ENCODE measurements at regions not wholly inside any gene's neighbourhood (a gene's known extent, or its start where the extent isn't known, plus 50 kb on each side); places are given as distances from the start of the nearest gene placed in this dataset.
"Not testable (repeated sequence)": the region's sequence is repeated elsewhere in the genome, so short reads cannot be mapped to it uniquely, and the experiment has no call there.

DNA sequence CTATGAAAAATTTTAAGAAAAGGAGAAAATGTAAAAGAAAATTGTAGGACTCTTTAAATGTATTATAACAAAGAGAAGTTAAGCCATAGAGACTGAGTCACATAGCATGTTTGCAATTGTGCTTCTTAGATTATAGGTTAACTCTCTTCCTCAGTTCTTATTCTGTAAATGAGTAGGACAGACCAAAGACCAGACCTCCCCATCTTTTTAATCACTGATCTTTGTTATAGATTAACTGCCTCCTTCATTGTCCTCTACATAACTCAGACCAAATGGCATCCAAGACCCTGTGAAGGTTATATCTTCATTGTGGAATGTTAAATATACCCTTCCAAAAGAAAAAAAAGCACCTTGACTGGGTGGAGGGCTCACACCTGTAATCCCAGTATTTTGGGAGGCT is 316.9 kb upstream of the LRRTM4 start:
- FAIRE-seq: no peak

DNA sequence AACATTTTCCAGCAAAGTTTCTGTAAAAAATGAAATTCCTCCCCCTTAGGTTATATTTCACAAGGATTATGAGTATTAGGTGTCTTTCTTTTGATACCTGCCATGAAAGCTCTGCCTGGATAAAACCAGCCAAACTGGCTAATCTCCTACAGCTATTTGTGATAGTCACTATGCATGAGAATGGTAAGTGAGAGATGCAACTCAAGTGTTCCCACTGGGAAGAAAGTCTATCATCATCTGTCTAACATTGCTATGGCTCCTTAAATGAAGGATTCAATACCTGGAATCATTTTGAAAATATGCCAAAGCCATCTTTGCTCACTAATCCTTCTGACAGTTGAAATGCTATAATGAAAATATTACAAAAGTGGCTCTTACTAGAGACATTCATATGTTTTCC is 339.9 kb upstream of the LRRTM4 start:
- no peak for FAIRE-seq

DNA sequence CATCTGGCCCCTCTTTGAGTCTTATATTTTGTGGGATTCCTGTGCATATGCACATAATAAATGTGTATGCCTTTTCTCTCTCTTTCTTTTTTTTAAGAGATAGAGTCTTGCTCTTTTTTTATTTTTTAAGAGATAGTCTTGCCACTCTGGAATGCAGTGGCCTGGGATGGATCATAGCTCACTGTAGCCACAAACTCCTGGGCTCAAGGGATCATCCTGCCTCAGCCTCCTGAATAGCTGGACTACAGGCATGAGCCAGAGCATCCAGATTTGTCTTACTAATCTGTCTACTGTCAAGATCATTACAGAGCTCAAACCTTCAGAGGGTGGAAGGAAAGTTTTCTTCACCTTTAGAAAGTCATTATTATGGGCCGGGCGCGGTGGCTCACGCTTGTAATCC is 342.2 kb upstream of the LRRTM4 start:
- FAIRE-seq: no peak

DNA sequence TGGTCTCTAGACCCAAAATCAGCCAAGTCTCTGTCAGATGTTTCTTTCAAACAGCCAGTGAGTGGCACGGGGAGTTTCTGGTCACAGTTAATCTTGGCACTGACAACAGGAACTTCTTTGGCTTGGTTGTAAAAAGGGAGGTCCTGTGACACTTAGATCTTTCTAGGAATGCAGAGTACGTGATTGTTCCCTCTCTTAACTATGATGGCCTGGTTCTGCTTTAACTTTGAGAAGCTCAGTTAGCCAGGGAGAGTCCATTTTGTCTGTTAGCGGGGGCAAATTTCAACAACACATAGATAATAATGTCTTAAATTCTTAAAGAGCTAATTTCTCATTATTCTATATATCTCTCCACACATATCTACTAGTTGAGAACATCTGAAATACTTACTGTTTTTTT is 344.5 kb upstream of the LRRTM4 start:
- FAIRE-seq: no peak

DNA sequence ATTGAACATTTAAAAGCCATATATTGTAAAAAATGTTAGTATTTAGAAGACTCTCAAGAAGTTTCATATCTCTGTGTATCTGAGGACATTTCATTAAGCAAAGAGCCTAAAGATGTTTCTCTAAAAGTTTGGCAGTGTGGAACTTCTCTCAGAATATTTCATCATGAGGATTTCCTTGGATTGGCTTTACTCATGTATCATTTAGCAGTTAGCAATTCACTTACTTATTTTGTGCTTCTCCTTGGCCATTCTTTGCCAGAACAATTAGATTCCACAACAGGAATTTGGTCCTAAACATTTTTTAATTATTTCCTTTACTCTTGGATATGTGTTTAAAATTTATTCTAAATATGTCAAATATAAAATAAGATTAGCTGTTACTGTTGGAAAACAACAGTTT is 345.0 kb upstream of the LRRTM4 start:
- FAIRE-seq: no peak

DNA sequence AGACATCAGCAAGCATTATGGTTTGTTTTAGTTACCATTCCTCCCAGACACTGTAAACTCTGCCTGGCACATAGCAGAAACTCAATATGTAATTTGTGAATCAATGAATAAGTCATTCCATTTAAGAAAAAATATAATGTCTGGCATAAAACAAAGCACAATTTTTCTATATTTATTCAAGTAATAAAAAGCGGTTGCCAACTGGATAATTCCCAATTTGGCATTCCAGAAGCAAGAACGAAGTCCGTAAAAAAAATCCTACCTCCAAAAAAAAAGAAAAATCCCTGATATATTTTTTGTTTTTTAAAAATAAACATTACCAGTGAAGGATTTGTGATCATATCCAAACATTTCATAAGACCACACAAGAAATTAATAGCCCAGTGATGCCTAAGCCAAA is 351.3 kb upstream of the LRRTM4 start:
- FAIRE-seq: no peak

DNA sequence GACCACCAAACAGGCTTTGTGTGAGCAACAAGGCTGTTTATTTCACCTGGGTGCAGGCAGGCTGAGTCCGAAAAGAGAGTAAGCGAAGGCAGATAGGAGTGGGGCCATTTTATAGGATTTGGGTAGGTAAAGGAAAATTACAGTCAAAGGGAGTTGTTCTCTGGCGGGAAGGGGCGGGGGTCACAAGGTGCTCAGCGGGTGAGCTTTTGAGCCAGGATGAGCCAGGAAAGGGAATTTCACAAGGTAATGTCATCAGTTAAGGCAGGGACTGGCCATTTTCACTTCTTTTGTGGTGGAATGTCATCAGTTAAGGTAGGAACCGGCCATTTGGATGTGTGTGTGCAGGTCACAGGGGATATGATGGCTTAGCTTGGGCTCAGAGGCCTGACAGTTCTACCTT is 378.0 kb upstream of the LRRTM4 start:
- FAIRE-seq: not testable (repeated sequence)

DNA sequence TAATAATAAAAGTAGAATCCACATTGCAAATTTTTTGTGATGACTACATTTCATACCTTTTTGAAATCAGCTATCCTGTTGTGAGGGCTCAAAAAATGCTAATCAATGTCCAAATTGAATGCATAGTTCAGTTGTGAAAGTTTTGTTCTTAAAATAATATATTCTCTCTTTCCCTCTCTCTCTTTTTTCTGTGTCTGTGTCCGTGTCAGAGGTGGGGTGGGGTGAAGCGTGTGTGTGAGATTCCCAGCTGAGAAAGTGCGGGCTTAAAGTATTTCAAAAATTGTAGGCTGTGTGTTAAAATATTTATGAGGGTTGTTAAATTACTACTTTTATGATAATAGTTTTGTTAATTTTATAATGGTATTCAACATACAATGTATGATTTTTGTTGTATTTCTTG is 388.0 kb upstream of the LRRTM4 start:
- FAIRE-seq: no peak

DNA sequence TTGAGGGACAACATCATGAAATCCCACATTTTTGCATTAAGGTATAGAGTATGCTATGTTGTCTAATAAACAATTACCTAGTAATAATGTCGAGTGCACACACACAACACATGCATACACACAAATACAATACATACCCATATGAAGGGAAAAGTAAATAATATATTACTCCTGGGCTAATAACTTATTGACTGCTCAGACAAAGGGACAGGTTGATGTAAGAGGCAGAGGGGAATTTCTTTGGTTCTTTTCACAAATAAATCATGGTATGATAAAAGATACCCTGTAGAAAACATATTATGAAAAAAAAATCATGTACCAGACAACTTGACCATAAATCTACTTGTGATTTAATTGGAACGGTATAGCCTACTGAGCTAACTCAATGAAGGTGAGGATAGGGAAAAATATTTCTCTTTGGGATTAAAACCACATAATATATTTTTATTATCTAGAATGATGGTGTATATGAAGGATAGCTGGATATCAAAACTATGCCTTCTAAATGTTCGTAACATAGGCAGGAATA is 398.7 kb upstream of the LRRTM4 start:
- no peak for FAIRE-seq

DNA sequence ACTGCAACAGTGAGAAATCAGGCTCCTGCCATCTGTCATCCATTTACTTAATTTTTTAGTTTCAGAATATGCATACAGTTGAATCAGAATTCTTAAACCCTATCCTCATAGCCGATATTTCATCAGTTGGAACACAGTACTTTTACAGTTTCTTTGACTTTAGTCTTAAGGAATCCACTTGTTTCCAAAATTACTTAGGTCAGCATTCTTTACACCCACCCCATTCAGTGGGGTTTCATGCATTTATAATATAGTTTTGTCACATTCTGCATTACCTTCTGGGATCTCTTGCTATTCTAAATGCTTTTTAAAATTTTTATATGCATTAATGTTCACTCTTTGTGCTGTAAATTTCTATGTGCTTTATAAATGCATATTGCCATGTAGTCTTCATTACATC is 400.4 kb upstream of the LRRTM4 start:
- FAIRE-seq: no peak

DNA sequence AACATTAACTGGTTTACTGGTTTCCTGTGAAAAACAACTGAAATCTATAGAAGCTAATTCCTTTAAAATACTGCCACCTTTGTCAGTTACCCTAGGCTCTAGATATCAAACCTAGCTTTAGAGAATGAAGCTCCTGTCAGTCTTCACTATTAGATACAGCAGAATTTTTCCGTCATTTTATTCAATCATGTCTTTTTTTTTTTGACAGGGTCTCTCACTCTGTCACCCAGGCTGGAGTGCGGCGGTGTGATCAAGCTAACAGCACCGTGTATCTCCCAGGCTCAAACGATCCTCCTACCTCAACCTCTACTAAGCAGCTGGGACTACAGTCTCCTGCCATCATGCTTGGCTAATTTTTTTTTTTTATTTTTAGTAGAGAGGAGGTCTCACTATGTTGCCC is 415.2 kb upstream of the LRRTM4 start:
- no peak for FAIRE-seq

DNA sequence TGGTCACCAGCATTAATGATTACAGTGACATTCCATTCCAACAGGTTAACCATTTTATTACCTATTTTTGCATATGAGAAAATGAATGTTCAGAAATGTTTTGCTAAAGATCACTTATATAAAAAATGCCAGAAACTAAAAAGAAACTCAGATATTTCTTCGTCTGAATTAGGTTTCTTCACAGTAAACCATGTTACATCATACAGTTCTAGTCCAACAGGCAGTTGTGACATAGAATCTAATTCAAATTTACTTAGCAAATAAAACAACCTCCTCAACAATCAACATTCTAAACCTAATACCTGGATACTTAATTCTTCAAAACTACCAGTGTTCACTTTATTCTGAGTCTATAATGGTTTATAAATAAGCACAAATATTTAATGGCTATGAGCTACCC is 416.3 kb upstream of the LRRTM4 start:
- FAIRE-seq: no peak

DNA sequence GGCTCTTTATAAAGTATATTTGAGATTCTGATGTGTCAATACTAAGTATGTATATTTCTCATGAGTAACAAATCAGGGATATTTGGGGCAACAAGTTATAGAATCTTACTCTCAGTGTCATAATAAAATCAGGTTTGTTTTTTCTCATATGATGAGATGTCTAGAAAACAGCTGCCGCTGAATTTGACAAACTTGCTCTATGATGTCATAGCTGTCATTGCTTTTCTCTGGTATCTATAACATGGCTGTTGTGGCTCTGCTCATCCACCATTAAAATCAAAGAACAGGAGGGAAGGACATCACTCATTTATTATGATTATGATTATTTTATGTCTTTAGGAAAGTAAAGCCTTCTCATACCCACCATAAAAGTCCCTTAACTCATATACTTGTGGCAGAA is 417.2 kb upstream of the LRRTM4 start:
- no peak for FAIRE-seq

DNA sequence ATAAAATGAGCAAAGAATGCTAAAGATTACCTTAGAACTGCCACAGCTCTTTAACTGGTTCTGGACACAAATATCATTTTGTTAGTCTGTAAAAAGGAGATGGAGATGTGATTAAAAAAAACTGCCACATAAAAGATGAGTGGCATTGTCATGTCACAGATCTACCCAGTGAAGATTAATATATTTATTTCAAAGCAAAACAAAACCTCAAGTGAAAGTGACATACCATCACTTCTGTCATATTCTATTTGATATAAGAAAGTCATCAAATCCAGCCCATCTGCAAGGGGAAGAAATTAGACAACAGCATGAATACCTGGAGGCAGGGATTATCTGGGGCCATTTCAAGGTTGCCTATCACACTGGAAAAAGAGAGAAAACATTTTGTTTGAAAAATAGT is 417.6 kb upstream of the LRRTM4 start:
- no peak for FAIRE-seq

DNA sequence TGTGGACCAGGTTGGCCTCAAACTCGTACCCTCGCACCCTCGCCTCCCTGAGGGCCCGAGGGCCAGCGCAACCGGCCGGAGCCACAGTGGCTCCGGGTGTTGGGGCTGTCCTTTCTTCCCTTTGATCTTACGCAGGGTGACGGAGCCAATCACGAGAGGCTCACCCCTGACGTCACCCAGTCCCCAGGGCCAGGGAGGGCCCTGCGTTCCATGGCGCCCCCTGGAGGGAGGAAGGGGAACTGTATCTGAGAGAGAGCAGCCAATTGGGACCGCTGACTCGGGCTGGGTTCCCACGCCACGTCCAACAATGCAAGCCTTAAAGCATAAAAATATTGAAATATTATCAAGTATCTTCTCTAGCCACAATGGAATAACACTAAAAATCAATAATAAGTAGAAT is 432.8 kb upstream of the LRRTM4 start:
- FAIRE-seq: no peak

DNA sequence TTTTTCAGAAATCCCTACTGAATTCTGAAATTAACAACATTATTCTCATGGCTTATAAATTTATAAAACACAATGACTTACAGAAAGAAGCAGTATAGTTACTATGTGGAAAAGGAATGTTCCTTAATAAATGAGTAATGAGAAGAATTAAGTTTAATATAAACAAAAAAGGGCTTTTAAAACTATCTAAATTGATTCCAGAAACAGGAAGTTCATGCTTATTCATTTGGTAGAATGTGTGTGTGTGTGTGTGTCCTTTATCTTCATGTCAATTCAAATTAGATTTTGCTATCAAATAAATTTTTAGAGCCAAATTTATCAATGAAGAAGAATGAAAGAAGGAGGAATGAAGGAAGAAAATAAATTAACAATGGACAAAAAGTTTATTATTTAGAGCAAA is 440.8 kb upstream of the LRRTM4 start:
- no peak for FAIRE-seq

DNA sequence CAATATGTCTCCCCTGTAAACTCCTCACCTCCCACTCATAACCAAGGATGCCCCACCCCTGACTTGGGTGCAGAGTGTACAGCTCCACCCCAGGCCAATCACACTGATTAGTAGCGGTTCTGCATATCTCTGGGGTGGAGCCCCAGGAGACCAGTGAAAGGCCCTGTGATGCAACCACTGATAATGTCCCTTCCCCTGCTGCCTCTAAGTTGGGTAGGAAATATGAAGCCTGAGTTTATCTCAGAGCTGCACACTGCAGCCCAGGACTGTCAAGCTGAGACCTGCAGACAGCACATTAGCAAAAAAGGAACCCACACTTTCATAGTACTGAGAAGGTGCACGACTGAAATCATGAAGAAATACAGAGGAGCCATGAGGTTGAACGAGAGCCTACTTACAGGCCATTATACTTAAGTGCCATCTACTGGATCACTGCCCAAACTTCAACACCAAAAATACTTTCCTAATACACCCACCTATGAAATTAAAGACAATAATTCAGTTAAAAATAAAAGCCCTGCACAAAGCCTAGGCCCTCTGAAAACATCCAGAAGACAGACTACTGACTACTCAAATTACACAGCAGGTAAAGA is 455.4 kb upstream of the LRRTM4 start:
- no peak for FAIRE-seq

DNA sequence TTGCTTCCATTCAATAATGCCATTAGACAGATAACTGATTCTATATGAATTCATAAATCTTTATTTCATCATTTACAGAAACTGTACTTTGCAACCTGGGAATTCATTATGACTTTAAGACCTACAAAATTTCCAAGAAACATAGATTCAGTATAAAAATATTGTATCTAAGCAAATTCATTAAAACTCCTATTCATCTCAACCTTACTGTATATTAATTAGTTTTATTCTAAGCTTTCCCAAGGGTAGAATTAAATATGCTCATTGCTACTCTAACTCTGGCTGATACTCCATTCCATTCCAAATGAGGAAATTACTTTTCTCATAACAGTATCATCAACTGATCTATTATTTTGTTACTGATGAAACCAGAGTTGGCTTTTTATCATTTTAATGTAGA is 473.0 kb upstream of the LRRTM4 start:
- no peak for FAIRE-seq

DNA sequence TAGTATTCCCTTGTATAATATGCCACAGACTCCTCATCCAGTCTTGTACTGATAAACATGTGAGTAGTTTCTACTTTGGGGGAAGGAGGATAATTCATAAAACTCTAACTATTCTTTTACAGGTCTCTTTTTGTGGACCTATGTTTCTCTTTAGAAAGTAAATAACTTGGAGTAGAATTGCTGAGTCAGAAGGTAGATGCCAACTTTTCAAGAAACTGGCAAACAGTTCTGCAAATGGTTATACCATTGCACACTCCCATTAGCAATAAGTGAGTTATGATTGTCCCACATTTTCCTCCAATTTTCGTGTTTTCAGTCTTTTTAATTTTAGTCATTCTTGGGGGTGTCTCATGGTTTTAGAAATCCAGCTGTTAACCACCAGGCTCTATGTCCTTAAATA is 477.2 kb upstream of the LRRTM4 start:
- FAIRE-seq: no peak

DNA sequence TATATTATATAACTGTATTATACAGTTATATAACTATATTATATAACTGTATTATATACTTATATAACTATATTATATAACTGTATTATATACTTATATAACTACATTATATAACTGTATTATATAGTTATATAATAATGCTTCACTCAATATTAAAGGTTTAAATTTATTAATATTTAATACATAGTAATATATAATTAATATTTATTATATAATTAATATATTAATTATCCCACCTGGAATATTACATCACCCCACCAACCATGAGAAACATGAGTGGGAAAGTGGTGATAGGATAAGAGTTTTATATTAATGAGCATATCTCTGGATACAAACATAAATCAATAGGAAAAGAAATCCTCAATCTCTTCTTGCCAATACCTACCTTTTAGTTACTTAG is 487.1 kb upstream of the LRRTM4 start:
- no peak for FAIRE-seq

DNA sequence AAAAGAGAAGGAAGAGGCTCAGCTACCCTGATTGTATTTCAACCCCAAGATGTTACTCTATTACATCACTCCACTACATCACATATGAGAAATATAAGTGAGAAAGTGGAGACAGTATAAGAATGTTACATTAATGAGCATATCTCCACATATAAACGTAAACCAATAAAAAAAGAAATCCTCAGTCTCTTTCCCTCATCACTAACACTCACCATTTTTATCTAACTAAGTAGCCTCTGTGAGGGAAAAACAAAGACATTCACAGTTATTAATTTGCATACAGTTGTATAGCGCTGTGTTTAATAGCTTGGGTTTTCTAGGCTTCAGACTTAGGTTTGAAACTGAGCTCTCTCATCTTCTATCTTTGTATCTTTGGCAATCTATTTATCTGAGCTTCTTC is 489.1 kb upstream of the LRRTM4 start:
- no peak for FAIRE-seq

DNA sequence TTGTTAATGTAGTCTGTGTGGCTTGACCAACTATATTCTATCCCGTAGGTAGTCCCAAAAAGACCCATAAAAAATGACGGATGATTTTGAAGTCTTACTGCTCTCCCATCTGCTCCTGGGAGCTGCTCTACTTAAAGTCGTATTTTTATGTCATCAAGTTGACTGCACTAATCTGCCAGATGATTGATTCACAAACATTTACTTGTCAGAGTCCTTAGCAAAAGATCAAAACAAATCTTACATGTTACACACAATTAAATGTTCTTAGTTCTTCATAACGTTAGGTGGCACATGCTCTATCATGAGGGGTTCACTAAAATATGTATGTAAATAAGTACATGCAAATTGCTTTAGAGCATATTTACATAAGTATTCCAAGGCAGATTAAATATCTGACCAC is 498.3 kb upstream of the LRRTM4 start:
- no peak for FAIRE-seq

DNA sequence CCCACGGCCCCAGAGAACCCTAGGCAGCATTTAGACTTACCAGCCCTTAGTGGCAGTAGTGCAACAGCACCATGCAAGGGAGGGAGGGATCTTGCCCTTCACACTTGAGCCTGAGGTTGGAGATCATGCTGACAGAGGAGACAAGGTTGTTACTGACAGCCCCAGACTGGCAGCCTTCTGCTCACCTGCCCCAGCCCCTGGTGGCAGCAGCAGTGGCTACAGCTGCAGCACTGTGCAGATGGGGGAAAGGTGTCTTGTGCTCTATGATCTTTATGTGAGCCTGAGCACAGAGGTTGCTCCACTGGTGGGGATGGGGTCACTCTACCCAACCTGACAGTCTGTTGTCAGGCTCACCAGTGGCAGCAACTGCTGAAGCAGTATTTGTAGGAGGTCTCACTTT is 501.2 kb upstream of the LRRTM4 start:
- no peak for FAIRE-seq

DNA sequence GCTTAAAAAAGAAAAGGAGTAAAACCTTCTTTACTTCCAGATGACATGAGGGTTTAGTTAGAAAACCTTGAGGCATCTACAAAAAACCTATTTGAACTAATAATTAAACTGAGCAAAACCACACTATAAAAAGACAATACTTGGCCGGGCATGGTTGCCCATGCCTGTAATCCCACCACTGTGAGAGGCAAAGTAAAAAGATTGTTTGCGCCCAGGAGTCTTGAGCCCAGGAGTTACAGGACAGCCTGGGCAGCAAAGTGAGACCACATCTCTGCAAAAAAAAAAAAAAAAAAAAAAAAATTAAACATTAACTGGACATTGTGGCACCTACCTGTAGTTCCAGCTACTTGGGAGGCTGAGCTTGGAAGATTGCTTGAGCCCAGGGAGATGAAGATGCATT is 502.8 kb upstream of the LRRTM4 start:
- no peak for FAIRE-seq

DNA sequence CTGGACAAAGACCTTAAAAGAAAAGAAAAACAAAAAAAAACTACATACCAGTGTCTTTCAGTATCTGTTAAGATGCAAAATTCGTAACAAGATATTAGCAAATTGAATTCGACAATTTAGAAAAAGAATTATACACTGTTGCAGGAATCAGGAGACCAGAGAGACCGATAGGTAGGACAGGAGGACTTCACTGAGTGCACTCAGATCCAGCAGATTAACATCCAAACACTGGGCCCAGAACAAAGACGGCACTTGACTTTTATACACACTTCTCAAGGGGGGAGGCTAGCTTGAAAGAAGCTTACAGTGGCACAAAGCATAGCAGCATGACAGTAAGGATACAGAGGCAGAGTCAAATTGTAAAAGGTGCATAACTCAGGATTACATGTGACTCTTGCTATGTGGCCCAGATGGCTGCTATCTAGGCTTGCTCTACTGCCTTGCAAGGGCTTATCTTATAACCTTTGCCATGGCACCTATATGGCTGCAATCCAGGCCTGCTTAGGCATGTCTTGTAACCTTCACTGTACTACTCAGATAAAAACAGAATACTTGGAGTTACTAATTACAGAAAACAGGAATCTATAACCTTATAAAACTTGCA is 507.3 kb upstream of the LRRTM4 start:
- FAIRE-seq: no peak
